BLaER1 treated with 17β-estradiol and CSF1 and Interleukin-3, amounts not matched to agents 10 nM and 100 nM (cell line): ENCODE measurements at regions not wholly inside any gene's neighbourhood (a gene's known extent, or its start where the extent isn't known, plus 50 kb on each side); places are given as distances from the start of the nearest gene placed in this dataset.

Experiments used
- H3K27ac ChIP-seq, 11 experiments: shearing (Covaris generic); formaldehyde crosslinking; 2 replicates each; pipeline ENCODE4 v1.8.1; 2022
- H3K27me3 ChIP-seq, 11 experiments: shearing (Covaris generic); formaldehyde crosslinking; 2 replicates each; pipeline ENCODE4 v1.8.1; 2022
- H3K36me3 ChIP-seq, 11 experiments: shearing (Covaris generic); formaldehyde crosslinking; 2 replicates each; pipeline ENCODE4 v1.8.1; 2022
- H3K4me1 ChIP-seq, 10 experiments: shearing (Covaris generic); formaldehyde crosslinking; 2 replicates each; pipeline ENCODE4 v1.8.1; 2022
- H3K4me2 ChIP-seq, 11 experiments: shearing (Covaris generic); formaldehyde crosslinking; 2 replicates each; pipeline ENCODE4 v1.8.1; 2022
- H3K4me3 ChIP-seq, 10 experiments: shearing (Covaris generic); formaldehyde crosslinking; 2 replicates each; pipeline ENCODE4 v1.8.1; 2022
- H3K9ac ChIP-seq, 11 experiments: shearing (Covaris generic); formaldehyde crosslinking; 2 replicates each; pipeline ENCODE4 v1.8.1; 2022
- H3K9me3 ChIP-seq, 11 experiments: shearing (Covaris generic); formaldehyde crosslinking; replicated peaks in 1 of 11; 2 replicates each; pipeline ENCODE4 v1.8.1; 2022
- H4K20me1 ChIP-seq, 11 experiments: shearing (Covaris generic); formaldehyde crosslinking; 2 replicates each; pipeline ENCODE4 v1.8.1; 2022
- Cebpa-rat ChIP-seq, 11 experiments: shearing (Covaris generic); IDR thresholded peaks; 2 replicates each; pipeline ENCODE4 v1.8.1; 2022

- H3K27me3 ChIP-seq: no peaks in the 10 kb centered on the region
- TF ChIP-seq Cebpa-rat (IDR thresholded peaks at IDR 0.05): no peak
These were observed 75.3 kb upstream of the TRIB2 start for GRCh38 chr2:12641441-12641840.

GRCh38 chr2:12642332-12642731, 74.4 kb upstream of the TRIB2 start:
- Histone ChIP-seq H4K20me1 (no peaks in the 10 kb centered on the region), H3K9ac (no peak overlapping the region), H3K4me3 (no peak overlapping the region), H3K4me1 (no peaks in the 10 kb centered on the region), H3K9me3 (peaks cover 13 to 22% (median 15%) of the 10 kb centered on the region in 11 experiments), H3K4me2 (no peak overlapping the region), H3K27ac (no peak overlapping the region), H3K36me3 (no peaks in the 10 kb centered on the region), H3K27me3 (no peaks in the 10 kb centered on the region)
- no peak for TF ChIP-seq Cebpa-rat (IDR thresholded peaks at IDR 0.05)

More at GRCh38 chr2:12641441-12641840, 75.3 kb upstream of the TRIB2 start:
- Histone ChIP-seq H3K9ac (no peak overlapping the region), H3K4me1 (no peaks in the 10 kb centered on the region), H3K4me2 (no peak overlapping the region), H3K27ac (no peak overlapping the region), H3K36me3 (no peaks in the 10 kb centered on the region), H4K20me1 (no peaks in the 10 kb centered on the region), H3K9me3 (peaks cover 7 to 15% (median 8%) of the 10 kb centered on the region in 11 experiments), H3K4me3 (no peak overlapping the region)

GRCh38 chr2:12642859-12643258, 73.9 kb upstream of the TRIB2 start:
- no peaks in the 10 kb centered on the region for H3K27me3 ChIP-seq
- H3K4me1 ChIP-seq: no peaks in the 10 kb centered on the region
- H3K9ac ChIP-seq: no peak overlapping the region
- no peak overlapping the region for H3K27ac ChIP-seq
- no peak for TF ChIP-seq Cebpa-rat (IDR thresholded peaks at IDR 0.05)
- H4K20me1 ChIP-seq: no peaks in the 10 kb centered on the region
- no peak overlapping the region for H3K4me3 ChIP-seq
- no peak overlapping the region for H3K4me2 ChIP-seq
- H3K36me3 ChIP-seq: no peaks in the 10 kb centered on the region
- peaks cover 13 to 25% (median 15%) of the 10 kb centered on the region in 11 experiments for H3K9me3 ChIP-seq

GRCh38 chr2:12649602-12650400, 66.9 kb upstream of the TRIB2 start:
- Histone ChIP-seq H3K9me3 (peaks cover 13 to 25% (median 15%) of the 10 kb centered on the region in 11 experiments), H3K4me2 (no peak overlapping the region), H3K27ac (no peak overlapping the region), H3K36me3 (no peaks in the 10 kb centered on the region), H3K4me1 (no peaks in the 10 kb centered on the region), H3K4me3 (no peak overlapping the region), H4K20me1 (no peaks in the 10 kb centered on the region), H3K27me3 (no peaks in the 10 kb centered on the region), H3K9ac (no peak overlapping the region)
- no peak for TF ChIP-seq Cebpa-rat (IDR thresholded peaks at IDR 0.05)

GRCh38 chr2:12651641-12652040, 65.1 kb upstream of the TRIB2 start:
- Histone ChIP-seq H4K20me1 (no peaks in the 10 kb centered on the region), H3K27ac (no peak overlapping the region), H3K9ac (no peak overlapping the region), H3K4me2 (no peak overlapping the region), H3K4me3 (no peak overlapping the region), H3K27me3 (no peaks in the 10 kb centered on the region), H3K36me3 (no peaks in the 10 kb centered on the region), H3K4me1 (peaks cover 0 to under 1% (median 0%) of the 10 kb centered on the region in 10 experiments; a peak in 1 of 20 replicates), H3K9me3 (peaks cover 3 to 10% (median 4%) of the 10 kb centered on the region in 11 experiments)
- no peak for TF ChIP-seq Cebpa-rat (IDR thresholded peaks at IDR 0.05)

GRCh38 chr2:12652723-12653122, 64.0 kb upstream of the TRIB2 start:
- Histone ChIP-seq H3K9ac (no peak overlapping the region), H3K4me1 (peaks cover 0 to 11% (median 7%) of the 10 kb centered on the region in 10 experiments; a peak in 17 of 20 replicates), H3K27ac (no peak overlapping the region), H3K4me2 (no peak overlapping the region), H4K20me1 (no peaks in the 10 kb centered on the region), H3K36me3 (no peaks in the 10 kb centered on the region), H3K9me3 (no peaks in the 10 kb centered on the region), H3K4me3 (no peak overlapping the region), H3K27me3 (no peaks in the 10 kb centered on the region)
- TF ChIP-seq Cebpa-rat (IDR thresholded peaks at IDR 0.05): no peak

- Histone ChIP-seq H3K9ac (no peak overlapping the region), H3K4me2 (peak overlapping the region in 10 of 11 experiments; percentile 5 to 73 (median 63); a peak in 18 of 22 replicates), H3K9me3 (no peaks in the 10 kb centered on the region; a peak in 1 of 22 replicates), H3K4me1 (peaks cover 0 to 20% (median 13%) of the 10 kb centered on the region in 10 experiments; a peak in 17 of 20 replicates), H3K36me3 (no peaks in the 10 kb centered on the region), H3K27me3 (no peaks in the 10 kb centered on the region), H3K4me3 (no peak overlapping the region), H4K20me1 (no peaks in the 10 kb centered on the region), H3K27ac (peak overlapping the region in 1 of 11 experiments; percentile 13; a peak in 3 of 22 replicates)
- TF ChIP-seq Cebpa-rat (IDR thresholded peaks at IDR 0.05): no peak
These were observed 59.2 kb upstream of the TRIB2 start for GRCh38 chr2:12657560-12657959.

GRCh38 chr2:12658310-12658945, 58.3 kb upstream of the TRIB2 start:
- H3K4me1 ChIP-seq: peaks cover 0 to 20% (median 13%) of the 10 kb centered on the region in 10 experiments; a peak in 17 of 20 replicates
- TF ChIP-seq Cebpa-rat (IDR thresholded peaks at IDR 0.05): no peak
- H4K20me1 ChIP-seq: no peaks in the 10 kb centered on the region
- no peaks in the 10 kb centered on the region for H3K27me3 ChIP-seq
- H3K9me3 ChIP-seq: no peaks in the 10 kb centered on the region; a peak in 1 of 22 replicates
- H3K27ac ChIP-seq: no peak overlapping the region
- H3K4me3 ChIP-seq: no peak overlapping the region
- no peaks in the 10 kb centered on the region for H3K36me3 ChIP-seq
- H3K9ac ChIP-seq: no peak overlapping the region
- peak overlapping the region in 9 of 11 experiments; percentile 50 to 73 (median 65); a peak in 13 of 22 replicates for H3K4me2 ChIP-seq

- H3K27me3 ChIP-seq: no peaks in the 10 kb centered on the region
- no peak overlapping the region for H3K9ac ChIP-seq
- H3K4me2 ChIP-seq: no peak overlapping the region
- no peak overlapping the region for H3K27ac ChIP-seq
- no peak for TF ChIP-seq Cebpa-rat (IDR thresholded peaks at IDR 0.05)
- H3K9me3 ChIP-seq: peaks cover 6 to 16% (median 13%) of the 10 kb centered on the region in 11 experiments
- H3K4me3 ChIP-seq: no peak overlapping the region
- no peaks in the 10 kb centered on the region for H4K20me1 ChIP-seq
- no peaks in the 10 kb centered on the region for H3K36me3 ChIP-seq
- H3K4me1 ChIP-seq: peaks cover 0 to 20% (median 13%) of the 10 kb centered on the region in 10 experiments; a peak in 17 of 20 replicates
These were observed 55.2 kb upstream of the TRIB2 start for GRCh38 chr2:12661489-12661888.
